ENCODE measurements at regions not wholly inside any gene's neighbourhood (a gene's known extent, or its start where the extent isn't known, plus 50 kb on each side); places are given as distances from the start of the nearest gene placed in this dataset.

DNA sequence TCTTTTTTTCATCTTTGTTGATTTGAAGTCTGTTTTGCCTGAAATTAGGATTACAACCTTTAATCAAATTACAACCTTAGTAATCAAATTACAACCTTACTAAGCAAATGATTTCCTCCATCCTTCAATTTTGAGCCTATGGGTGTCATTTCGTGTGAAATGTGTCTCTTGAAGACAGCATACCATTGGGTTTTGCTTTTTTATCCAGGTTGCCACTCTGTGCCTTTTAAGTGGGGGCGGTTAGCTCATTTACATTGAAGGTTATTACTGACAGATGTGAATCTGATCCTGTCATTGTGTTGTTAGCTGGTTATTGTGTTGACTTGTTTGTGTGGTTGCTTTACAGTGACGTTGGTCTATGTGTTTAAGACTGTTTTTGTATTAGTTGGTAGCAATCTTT lies 74.8 kb upstream of the BCL9 start:
- no peak for DNase-seq

DNA sequence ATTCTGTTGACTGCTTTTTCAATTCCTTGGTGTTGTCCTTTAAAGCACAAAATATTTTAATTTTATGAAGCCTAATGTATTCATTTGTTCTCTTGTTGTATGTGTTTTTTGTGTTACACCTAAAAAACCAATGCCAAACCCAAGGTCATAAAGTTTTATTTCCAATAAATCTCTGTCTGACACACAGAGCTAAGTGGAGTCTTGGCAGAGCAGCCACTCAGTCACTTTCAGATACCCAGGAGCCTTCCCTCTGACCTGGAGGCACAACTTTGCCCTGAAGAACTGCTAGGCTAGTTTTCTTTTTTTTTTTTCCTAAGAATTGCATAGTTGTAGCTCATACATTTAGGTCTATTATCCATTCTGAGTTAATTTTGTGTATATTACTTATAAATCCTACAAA lies 71.2 kb upstream of the BCL9 start:
- DNase-seq: no peak

DNA sequence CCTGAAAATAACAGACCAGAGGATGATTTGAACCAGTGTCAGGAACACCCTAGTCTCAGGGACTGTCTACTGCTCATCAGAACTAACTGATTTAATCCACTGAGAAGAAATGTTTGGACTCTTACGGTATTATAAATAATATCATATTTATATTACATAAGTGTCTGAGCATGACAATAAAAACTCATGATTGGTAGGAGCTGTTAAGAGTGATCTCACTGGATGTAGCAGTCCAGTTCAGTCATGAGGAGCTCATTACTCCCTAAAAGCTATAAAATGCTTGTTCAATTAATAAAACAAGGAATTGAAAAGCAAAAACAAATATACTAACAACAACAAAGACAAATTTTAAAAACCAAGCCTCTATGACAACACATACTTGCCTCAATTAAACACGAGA lies 68.8 kb upstream of the BCL9 start:
- no peak for DNase-seq

DNA sequence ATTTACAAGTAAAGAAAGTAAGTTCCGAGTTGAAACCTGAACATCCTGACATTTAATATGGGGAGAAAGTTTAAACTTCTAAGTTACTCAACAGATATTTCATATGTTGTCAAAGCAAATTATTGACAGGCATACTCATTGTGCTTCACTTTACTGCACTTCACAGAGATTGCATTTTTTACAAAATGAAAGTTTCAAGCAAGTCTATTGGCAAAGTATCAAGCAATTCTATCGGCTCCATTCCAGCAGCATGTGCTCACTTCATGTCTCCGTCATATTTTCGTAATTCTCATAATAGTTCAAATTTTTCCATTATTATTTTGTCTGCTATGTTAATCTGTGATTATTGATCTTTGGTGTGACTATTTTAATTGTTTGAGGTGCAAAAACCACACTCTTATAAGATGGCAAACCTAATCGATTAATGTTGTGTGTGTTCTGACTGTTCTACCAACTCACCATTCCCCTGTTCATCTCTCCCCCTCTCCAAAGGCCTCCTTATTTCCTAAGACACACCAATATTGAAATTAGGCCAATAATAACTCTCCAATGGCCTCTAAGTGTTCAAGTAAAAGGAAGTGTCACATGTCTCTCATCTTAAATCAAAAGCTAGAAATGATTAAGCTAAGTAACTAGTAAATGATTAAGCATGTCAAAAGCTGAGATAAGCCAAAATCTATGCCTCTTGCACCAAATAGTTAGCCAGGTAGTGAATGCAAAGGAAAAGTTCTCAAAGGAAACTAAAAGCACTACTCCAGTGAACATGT lies 68.2 kb upstream of the BCL9 start:
- DNase-seq: no peak

DNA sequence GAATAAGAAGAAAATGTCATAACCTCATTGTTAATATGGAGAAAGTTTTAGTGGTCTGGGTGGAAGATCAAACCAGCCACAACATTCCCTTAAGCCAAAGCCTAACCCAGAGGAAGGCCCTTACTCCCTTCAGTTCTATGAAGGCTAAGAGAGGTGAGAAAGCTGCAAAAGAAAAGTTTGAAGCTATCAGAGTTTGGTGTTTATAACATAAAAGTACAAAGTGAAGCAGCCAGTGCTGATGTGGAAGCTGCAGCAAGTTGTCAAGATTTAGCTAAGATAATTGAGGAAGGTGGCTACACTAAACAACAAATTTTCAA lies 67.6 kb upstream of the BCL9 start:
- no peak for DNase-seq

DNA sequence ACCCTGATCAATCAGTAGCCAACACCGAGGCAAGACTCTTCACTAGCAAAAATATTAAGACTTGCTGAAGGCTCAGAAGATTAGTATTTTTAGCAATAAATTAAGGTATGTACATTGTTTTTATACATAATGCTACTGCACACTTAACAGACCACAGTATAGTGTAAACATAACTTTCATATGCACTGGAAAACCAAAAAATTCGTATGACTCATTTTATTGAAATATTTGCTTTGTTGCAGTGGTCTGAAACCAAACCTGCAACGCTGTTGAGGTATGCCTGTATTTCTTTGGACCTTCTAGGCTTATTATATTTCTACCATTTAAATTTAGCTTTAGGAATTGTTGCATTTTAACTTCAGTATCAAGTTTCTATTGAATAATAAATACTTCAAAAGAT lies 65.8 kb upstream of the BCL9 start:
- no peak for DNase-seq

DNA sequence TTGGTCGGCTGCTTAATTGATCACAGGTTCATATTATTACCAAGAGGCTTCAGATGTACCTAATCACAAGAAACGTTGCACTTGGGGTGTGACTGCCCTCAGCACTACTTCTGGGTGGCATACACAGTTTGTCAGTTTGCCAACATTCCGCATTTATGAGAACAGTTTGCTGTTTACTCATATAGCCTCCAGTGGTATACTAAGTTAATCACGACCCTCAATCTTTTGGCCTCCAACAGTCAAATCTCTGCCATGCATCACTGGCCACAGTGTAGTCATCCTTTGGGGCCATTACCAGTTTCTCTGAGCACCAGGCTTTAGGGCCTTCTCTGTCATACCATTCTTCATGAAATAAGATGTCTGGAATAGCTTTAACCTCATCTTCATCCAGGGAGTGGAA lies 62.8 kb upstream of the BCL9 start:
- DNase-seq: no peak

DNA sequence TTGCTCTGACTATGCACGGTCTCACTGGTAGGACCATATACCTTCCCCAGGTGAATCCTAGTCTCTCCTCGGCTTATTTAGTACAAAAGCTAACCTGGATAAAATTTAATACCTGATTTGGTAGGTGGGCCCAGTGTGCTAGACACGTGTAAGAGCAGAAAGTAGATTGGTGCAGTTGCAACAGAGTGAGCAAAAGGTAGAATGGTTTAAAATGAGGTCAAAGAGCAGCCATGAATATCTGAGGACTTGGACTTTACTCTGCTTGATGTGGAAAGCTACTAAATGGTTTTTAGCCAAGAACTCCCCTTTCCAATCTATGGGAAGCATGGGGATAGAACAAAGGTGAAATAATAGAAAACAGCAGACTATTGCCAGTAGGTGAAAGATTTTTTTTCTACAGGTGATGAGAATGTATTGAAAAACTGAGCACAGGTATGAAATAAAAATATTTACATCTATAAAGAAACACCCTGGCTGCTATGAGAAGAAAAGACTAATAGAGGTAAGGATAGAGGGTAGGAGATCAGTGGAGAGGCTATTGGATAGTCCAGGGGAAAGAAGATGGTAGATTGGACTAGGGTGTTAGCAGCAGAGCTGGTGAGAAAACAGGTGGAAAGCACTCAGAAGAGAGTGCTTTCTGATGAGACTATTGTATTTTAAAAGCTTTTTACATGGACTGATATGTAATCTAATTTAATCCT lies 61.3 kb upstream of the BCL9 start:
- no peak for DNase-seq

DNA sequence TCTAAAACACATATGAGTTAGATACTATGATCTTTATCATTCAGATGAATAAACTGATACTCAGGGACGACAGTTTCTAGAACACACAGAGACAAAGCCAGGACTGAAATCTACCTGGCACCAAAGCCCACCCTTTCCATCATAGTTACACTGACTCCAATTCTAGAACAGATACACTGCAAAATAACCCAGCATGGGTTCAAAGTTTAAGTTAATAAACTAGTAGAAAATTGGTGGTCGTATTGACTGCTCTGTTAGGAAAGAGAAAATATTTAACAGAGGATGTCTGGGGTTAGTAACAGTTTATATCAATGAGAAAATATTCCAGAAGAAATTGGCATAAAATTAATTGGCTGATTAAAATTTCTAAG lies 60.8 kb upstream of the BCL9 start:
- no peak for DNase-seq

DNA sequence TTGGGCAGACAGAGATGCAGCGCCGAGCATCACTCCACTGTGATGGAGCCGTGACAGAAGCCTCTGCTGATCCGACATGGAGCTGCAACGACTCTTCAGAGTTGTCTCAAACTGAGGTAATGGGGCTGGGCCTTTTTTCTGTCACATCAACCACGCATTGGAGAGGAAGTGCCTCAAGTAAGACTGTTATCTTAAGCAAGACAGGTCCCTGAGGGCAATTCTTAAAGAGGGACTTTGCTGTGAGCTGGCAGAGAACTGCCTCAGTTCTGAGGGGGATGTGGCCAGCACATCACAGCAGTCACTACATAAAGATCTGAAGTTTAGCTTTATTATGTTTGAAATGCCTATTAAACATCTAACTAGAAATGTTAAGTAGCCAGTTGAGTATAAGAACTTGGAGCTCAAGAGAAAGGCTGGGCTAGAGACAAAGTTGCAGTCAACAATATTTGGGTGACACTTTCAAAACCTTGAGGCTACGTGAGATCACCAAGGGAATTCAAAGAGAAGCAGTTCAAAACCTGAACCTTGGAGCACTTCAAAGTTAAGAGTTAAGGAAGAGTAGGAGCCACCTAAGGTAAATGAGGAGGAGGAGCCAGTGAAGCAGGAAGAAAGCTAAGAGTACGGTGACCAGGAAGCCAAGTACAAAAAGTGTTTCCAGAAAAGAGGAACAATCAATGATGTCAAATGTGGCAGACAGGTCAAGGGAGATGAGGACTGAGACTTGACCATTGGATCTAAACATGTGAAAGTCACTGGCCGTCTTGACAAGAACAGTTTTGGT lies 54.2 kb upstream of the BCL9 start:
- DNase-seq: no peak

DNA sequence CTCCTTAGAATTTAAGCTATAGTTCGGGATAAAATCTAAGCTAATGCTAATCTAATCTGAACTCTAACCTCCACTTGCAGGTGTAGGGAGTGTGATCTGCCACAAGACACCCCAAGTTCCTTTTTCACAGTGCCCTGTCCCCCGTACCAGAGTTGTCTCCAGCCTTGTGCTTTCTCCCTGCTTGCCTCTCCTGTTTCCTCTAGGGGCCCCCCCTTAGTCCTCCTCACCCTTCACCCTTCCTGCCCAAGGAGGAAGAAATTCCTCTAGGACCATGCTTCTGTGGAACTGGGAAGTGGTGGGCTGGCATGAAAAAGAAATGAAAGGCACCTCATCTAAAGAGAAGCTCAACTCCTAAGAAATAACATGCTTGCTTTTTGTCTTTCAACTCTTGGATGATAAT lies 50.2 kb upstream of the BCL9 start:
- DNase-seq: no peak

Measured in NCI-H226 (cell line).